AG04449 (cell line): ENCODE measurements at regions not wholly inside any gene's neighbourhood (a gene's known extent, or its start where the extent isn't known, plus 50 kb on each side); places are given as distances from the start of the nearest gene placed in this dataset.
"Not testable (repeated sequence)": the region's sequence is repeated elsewhere in the genome, so short reads cannot be mapped to it uniquely, and the experiment has no call there.

Experiments
- CTCF ChIA-PET: fragments of 350-600 bp; formaldehyde crosslinking; extraction: SDS; loops from one replicate; lab custom pipeline; 2021; ENCODE audit warnings: antibody characterized with exemption; lab: Yijun Ruan, JAX
- POLR2A ChIA-PET: fragments of 400-600, 350-600 bp; formaldehyde crosslinking; extraction: SDS; loops from one replicate; lab custom pipeline; 2020; ENCODE audit warnings: antibody characterized with exemption, inconsistent platforms; lab: Yijun Ruan, JAX
- DNase-seq: peaks from one replicate; pipeline ENCODE4 v3.0.0-alpha.2; 2010; ENCODE audit warnings: low read depth, low spot score
- H3K4me3 ChIP-seq: 2 replicates; pipeline ENCODE4 v1.5.1; 2011; ENCODE audit warnings: low read depth, mild to moderate bottlenecking, control low read depth, low read length
- TF ChIP-seq, protein P1 (sequence below): IDR thresholded peaks from one replicate; pipeline ENCODE4 v1.5.1; 2011; ENCODE audit warnings: mild to moderate bottlenecking, moderate library complexity, low read length, control low read depth, inconsistent platforms; ENCODE audit not compliant: insufficient read depth; ENCODE audit errors: missing control alignments

DNA sequence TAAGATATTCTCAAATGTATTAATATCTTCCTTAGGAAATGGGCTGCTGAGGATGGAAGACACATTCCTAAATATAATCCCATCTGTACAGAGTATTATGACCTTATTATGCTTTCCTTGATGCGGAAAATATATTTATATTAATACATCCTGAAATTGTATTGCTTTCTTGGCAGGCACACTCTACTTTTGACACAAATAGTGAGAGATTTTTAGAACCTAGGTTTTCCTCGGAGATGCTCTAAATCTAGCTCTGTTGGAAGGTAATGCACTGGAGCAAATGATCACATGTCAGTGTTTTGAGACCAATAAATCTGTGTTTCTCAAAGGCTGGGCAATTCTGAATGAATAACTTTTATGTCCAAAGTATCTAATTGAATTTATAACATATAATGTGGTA lies 94.3 kb upstream of the MAGEC2 start:
- POLR2A ChIA-PET: no interaction called here
- no peak for DNase-seq
- no peak overlapping the region for H3K4me3 ChIP-seq
- CTCF ChIA-PET: no interaction called here
- TF ChIP-seq, protein P1, sequence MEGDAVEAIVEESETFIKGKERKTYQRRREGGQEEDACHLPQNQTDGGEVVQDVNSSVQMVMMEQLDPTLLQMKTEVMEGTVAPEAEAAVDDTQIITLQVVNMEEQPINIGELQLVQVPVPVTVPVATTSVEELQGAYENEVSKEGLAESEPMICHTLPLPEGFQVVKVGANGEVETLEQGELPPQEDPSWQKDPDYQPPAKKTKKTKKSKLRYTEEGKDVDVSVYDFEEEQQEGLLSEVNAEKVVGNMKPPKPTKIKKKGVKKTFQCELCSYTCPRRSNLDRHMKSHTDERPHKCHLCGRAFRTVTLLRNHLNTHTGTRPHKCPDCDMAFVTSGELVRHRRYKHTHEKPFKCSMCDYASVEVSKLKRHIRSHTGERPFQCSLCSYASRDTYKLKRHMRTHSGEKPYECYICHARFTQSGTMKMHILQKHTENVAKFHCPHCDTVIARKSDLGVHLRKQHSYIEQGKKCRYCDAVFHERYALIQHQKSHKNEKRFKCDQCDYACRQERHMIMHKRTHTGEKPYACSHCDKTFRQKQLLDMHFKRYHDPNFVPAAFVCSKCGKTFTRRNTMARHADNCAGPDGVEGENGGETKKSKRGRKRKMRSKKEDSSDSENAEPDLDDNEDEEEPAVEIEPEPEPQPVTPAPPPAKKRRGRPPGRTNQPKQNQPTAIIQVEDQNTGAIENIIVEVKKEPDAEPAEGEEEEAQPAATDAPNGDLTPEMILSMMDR: no peak

DNA sequence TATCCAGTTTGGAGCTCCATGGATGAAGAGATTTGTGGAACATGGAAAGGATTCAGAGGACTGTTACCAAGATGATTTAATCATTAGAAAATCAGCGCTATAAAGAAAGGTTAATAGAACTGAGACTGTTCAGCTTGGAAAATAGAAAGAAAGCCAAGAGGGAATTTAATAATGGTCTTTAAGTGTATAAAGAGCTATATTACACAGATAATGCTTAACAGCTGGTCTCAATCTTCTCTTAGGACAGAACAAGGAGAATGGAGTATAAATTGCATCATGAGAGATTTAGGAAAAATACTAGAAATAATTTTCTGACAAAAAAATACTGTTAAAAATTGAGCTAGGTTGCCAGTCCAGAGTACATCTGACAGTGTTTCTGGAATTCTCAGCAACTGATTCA lies 91.3 kb upstream of the MAGEC2 start:
- CTCF ChIA-PET: no interaction called here
- POLR2A ChIA-PET: no interaction called here
- no peak overlapping the region for H3K4me3 ChIP-seq
- no peak for DNase-seq
- TF ChIP-seq, protein P1: no peak

GRCh38 chrX:142295190-142295589 lies 90.1 kb upstream of the MAGEC2 start:
- POLR2A ChIA-PET: no interaction called here
- no peak overlapping the region for H3K4me3 ChIP-seq
- TF ChIP-seq, protein P1: no peak
- DNase-seq: no peak
- CTCF ChIA-PET: no interaction called here

GRCh38 chrX:142270166-142270565 lies 65.1 kb upstream of the MAGEC2 start:
- H3K4me3 ChIP-seq, POLR2A ChIA-PET, CTCF ChIA-PET, DNase-seq: not testable (repeated sequence)

GRCh38 chrX:142266417-142266816 lies 61.3 kb upstream of the MAGEC2 start:
- ChIA-PET POLR2A (no interaction called here), CTCF (no interaction called here)
- H3K4me3 ChIP-seq: no peak overlapping the region
- TF ChIP-seq, protein P1: no peak
- no peak for DNase-seq

GRCh38 chrX:142265549-142265948 lies 60.5 kb upstream of the MAGEC2 start:
- H3K4me3 ChIP-seq, DNase-seq, CTCF ChIA-PET, POLR2A ChIA-PET: not testable (repeated sequence)

- TF ChIP-seq, protein P1: no peak
- no peak for DNase-seq
- ChIA-PET CTCF (no interaction called here), POLR2A (no interaction called here)
- H3K4me3 ChIP-seq: no peak overlapping the region
These were observed 51.8 kb upstream of the MAGEC2 start for GRCh38 chrX:142256935-142257334.
